ENCODE measurements at regions not wholly inside any gene's neighbourhood (a gene's known extent, or its start where the extent isn't known, plus 50 kb on each side); places are given as distances from the start of the nearest gene placed in this dataset.
A peak's percentile ranks its signal among the peaks of the same experiment; 100 is the strongest.
"Not testable (repeated sequence)": the region's sequence is repeated elsewhere in the genome, so short reads cannot be mapped to it uniquely, and the experiment has no call there.

- H3K27me3 ChIP-seq; H3K9me3 ChIP-seq; H3K27ac ChIP-seq; H3K4me1 ChIP-seq; intact Hi-C loops (cut with DNase I); H3K4me3 ChIP-seq; H3K36me3 ChIP-seq: not testable (repeated sequence)
- ATAC-seq: peak; percentile 40
- peak in 1 of 4 donors; percentile 2 for DNase-seq
Measured at GRCh38 chr21:27928534-27929115, 961.7 kb upstream of the ADAMTS5 start.

DNA sequence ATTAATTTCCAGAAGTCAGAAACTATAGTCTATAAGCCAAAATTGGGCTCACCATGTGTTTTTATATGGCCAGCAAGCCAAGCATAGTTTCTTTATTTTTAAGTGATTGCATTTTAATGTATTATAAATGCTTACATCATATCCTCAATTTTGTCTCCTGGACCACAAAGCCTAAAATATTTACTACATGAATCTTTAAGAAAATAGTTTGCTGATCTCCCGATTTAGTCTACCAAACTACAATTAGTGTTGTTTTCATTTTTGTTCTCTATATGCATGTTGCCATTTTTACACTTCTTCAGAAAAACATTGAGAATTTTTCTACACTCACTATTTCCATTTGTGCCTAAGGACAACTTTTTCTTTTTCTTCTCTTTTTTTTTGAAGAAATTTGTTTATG lies 954.5 kb upstream of the ADAMTS5 start:
- ATAC-seq; H3K36me3 ChIP-seq; H3K4me3 ChIP-seq; H3K4me1 ChIP-seq; H3K27me3 ChIP-seq; H3K27ac ChIP-seq; intact Hi-C loops (cut with DNase I); DNase-seq; H3K9me3 ChIP-seq: not testable (repeated sequence)

GRCh38 chr21:27917966-27918365 lies 951.1 kb upstream of the ADAMTS5 start:
- H3K27ac ChIP-seq; H3K4me1 ChIP-seq; DNase-seq; H3K4me3 ChIP-seq; H3K36me3 ChIP-seq; H3K27me3 ChIP-seq; ATAC-seq; intact Hi-C loops (cut with DNase I): not testable (repeated sequence)
- H3K9me3 ChIP-seq: peaks cover 0 to 12% of the 10 kb centered on the region in 2 donors

GRCh38 chr21:27916326-27916725 lies 949.4 kb upstream of the ADAMTS5 start:
- H3K27me3 ChIP-seq; H3K4me1 ChIP-seq; DNase-seq; H3K27ac ChIP-seq; intact Hi-C loops (cut with DNase I); H3K36me3 ChIP-seq; H3K4me3 ChIP-seq; ATAC-seq: not testable (repeated sequence)
- H3K9me3 ChIP-seq: peaks cover 0 to 13% of the 10 kb centered on the region in 2 donors

DNA sequence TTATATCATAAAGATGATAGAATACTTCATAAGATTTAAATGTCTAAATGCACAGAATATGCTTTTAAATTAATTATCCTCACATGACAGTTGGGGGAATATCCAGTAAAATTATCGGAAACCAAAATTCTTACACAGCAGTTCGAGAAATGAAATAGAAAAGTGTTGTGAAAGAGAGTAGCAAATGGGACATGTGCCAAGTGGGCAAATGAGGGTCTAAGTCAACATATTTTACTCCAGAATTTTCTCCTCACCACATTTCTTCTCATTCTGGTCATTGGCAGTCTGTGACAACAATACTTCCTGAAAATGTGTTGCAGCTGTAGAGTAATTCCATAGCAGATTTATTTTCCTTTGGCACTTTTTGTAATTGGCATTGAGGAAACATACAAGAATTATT lies 945.2 kb upstream of the ADAMTS5 start:
- H3K4me3 ChIP-seq; ATAC-seq; intact Hi-C loops (cut with DNase I); H3K36me3 ChIP-seq; H3K4me1 ChIP-seq; H3K27ac ChIP-seq; DNase-seq; H3K27me3 ChIP-seq: not testable (repeated sequence)
- peaks cover 0 to 14% of the 10 kb centered on the region in 2 donors for H3K9me3 ChIP-seq

- H3K27ac ChIP-seq; H3K4me1 ChIP-seq; H3K27me3 ChIP-seq; DNase-seq; H3K9me3 ChIP-seq; H3K36me3 ChIP-seq; ATAC-seq; H3K4me3 ChIP-seq; intact Hi-C loops (cut with DNase I): not testable (repeated sequence)
Measured at GRCh38 chr21:27909487-27909886, 942.6 kb upstream of the ADAMTS5 start.

DNA sequence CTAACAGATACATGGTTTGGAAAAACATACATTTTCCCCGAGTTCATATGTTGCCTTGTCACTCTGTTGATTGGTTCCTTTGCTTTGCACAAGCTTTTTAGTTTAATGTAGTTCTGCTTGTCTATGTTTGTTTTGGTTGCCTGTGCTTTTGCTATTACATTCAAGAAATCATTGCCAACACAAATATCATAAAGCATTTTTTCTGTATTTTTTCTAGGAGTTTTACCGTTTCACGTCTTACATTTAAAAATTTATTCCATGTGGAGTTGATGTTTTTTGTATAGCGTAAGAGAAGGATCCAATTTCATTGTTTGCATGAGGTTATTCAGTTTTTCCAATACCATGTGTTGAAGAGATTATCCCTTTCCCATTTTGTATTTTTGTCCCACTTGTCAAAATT lies 941.9 kb upstream of the ADAMTS5 start:
- ATAC-seq; H3K36me3 ChIP-seq; DNase-seq; H3K27me3 ChIP-seq; H3K4me3 ChIP-seq; H3K4me1 ChIP-seq; H3K27ac ChIP-seq; intact Hi-C loops (cut with DNase I); H3K9me3 ChIP-seq: not testable (repeated sequence)

GRCh38 chr21:27902904-27903303 lies 936.0 kb upstream of the ADAMTS5 start:
- H3K4me1 ChIP-seq; H3K27ac ChIP-seq; H3K36me3 ChIP-seq; ATAC-seq; intact Hi-C loops (cut with DNase I); H3K9me3 ChIP-seq; H3K27me3 ChIP-seq; H3K4me3 ChIP-seq: not testable (repeated sequence)
- DNase-seq: peak in 2 of 4 donors; percentile 65 to 84

DNA sequence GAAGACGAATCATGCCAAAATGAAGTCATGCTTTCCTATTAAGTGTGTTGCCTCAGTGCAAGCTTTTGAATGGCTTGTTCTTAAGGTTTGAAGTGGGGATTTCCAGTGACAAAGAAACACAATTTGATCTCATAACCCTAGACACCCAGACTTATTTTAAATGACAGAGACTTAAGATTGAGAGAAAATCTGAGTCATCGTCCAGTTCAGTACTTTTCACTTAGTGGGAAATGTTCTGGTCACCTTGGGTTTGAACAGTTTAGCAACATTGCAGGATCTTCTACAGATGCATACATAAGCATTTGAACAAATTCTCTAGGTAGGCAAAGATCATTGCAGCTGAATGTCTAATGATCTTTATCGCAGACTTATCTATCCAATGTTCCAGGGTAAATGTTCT lies 926.7 kb upstream of the ADAMTS5 start:
- ATAC-seq; H3K36me3 ChIP-seq; H3K27me3 ChIP-seq; H3K9me3 ChIP-seq; DNase-seq; H3K4me3 ChIP-seq; H3K4me1 ChIP-seq; intact Hi-C loops (cut with DNase I); H3K27ac ChIP-seq: not testable (repeated sequence)

GRCh38 chr21:27891495-27891894 lies 924.6 kb upstream of the ADAMTS5 start:
- H3K36me3 ChIP-seq; DNase-seq; H3K27me3 ChIP-seq; H3K9me3 ChIP-seq; H3K4me3 ChIP-seq; H3K27ac ChIP-seq; ATAC-seq; intact Hi-C loops (cut with DNase I); H3K4me1 ChIP-seq: not testable (repeated sequence)

DNA sequence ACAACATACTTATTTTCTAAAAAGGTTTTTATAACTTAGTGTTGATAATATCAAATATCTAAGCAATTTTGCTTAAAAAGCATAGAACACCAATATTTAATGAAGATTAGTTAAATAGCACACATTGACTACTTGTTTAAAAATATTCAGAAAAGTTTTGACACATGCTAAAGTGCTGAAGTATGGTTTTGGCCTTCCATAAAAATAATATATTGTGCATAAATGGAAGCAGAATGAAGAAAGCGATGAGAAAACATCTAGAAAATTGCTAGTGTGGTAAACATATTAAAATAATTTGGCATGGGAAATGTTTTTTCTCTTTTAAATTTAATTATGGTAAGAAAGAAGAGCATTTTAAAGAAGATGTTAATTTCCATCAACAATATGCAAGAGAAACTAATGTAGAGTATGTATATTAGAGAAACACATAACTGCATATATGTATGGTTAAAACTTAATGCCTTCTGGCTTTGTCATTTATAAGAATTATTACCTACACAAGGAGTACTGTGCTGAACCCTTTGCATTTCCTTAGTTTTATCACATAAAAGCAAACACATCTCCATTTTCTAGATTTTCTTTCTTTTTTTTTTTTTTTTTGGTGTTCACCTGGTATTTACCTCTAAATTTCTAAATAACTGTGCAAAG lies 921.0 kb upstream of the ADAMTS5 start:
- H3K9me3 ChIP-seq; intact Hi-C loops (cut with DNase I); ATAC-seq; DNase-seq; H3K36me3 ChIP-seq; H3K4me1 ChIP-seq; H3K4me3 ChIP-seq; H3K27me3 ChIP-seq; H3K27ac ChIP-seq: not testable (repeated sequence)

Data from left lung (tissue), 4 donors.